Endothelial cell of umbilical vein (primary cell): ENCODE measurements at regions not wholly inside any gene's neighbourhood (a gene's known extent, or its start where the extent isn't known, plus 50 kb on each side); places are given as distances from the start of the nearest gene placed in this dataset.

ENCODE experiments used
- BruUV-seq: library from RNA; stranded (reverse); fragments of 400-500 nt; replicated peaks from 2 replicates; lab custom pipeline; 2021; lab: Mats Ljungman, UMichigan
- CTCF ChIA-PET: fragments of 300-600, 350-600 bp; sonication (Branson Sonifier 250); formaldehyde crosslinking; loops from one replicate; lab custom pipeline; 2021; ENCODE audit warnings: antibody characterized with exemption, inconsistent platforms; lab: Charles Lee
- POLR2A ChIA-PET: fragments of 300-600, 350-600 bp; sonication (Branson Sonifier 250); formaldehyde crosslinking; loops from one replicate; lab custom pipeline; 2021; ENCODE audit warnings: antibody characterized with exemption, inconsistent platforms; lab: Charles Lee
- DNase-seq: peaks from one replicate; pipeline ENCODE4 v3.0.0-alpha.2; 2011; ENCODE audit warnings: low read depth, low spot score
- FAIRE-seq: peaks from 2 replicates; lab custom pipeline; 2011; peaks lifted over from hg19 to GRCh38; lab: Jason Lieb, UNC
- H2AFZ ChIP-seq: 2 replicates; pipeline ENCODE4 v1.6.0; 2012; ENCODE audit warnings: low read depth, low read length, control low read depth, inconsistent platforms
- H3K27ac ChIP-seq: 2 replicates; pipeline ENCODE4 v1.5.1; 2011; ENCODE audit warnings: low read depth, mild to moderate bottlenecking, control low read depth, low read length, moderate library complexity; ENCODE audit not compliant: insufficient read depth
- H3K27me3 ChIP-seq, 2 experiments: 2 replicates each; pipeline versions ENCODE4 v1.6.0 to v1.6.1; 2011; ENCODE audit warnings: low read length in 2 of 2, mixed read lengths in 1 of 2; ENCODE audit not compliant: control insufficient read depth in 2 of 2, insufficient read depth in 2 of 2
- H3K36me3 ChIP-seq, 2 experiments: 2 replicates in 1 of 2; 3 replicates in 1 of 2; pipeline ENCODE4 v1.5.1; 2011; ENCODE audit warnings: low read length in 2 of 2, mild to moderate bottlenecking in 1 of 2, moderate library complexity in 1 of 2; ENCODE audit not compliant: control insufficient read depth in 2 of 2, insufficient read depth in 2 of 2; ENCODE audit errors: extremely low read depth in 1 of 2
- H3K4me1 ChIP-seq: 3 replicates; pipeline ENCODE4 v1.5.1; 2011; ENCODE audit warnings: mild to moderate bottlenecking, low read length; ENCODE audit not compliant: control insufficient read depth, insufficient read depth; ENCODE audit errors: extremely low read depth
- H3K4me2 ChIP-seq: 2 replicates; pipeline ENCODE4 v1.6.1; 2011; ENCODE audit warnings: low read length, control low read depth, mixed read lengths; ENCODE audit not compliant: insufficient read depth
- H3K4me3 ChIP-seq, 3 experiments: fragments of 200-600 bp in 1 of 3; sonication (generic), shearing (Covaris generic) in 1 of 3; replicated peaks in 1 of 3; 2 replicates each; pipeline ENCODE4 v1.5.1; 2011 to 2016; ENCODE audit warnings: control low read depth in 3 of 3, low read length in 3 of 3, mild to moderate bottlenecking in 2 of 3, inconsistent platforms in 1 of 3, low read depth in 1 of 3, moderate library complexity in 1 of 3; ENCODE audit not compliant: insufficient read depth in 1 of 3
- H3K79me2 ChIP-seq: 2 replicates; pipeline ENCODE4 v1.6.0; 2012; ENCODE audit warnings: low read length, inconsistent platforms; ENCODE audit not compliant: control insufficient read depth, insufficient read depth
- H3K9ac ChIP-seq: replicated peaks from 2 replicates; pipeline ENCODE3; 2011; ENCODE audit warnings: low read length, control low read depth; ENCODE audit not compliant: insufficient read depth; ENCODE audit errors: extremely low read depth
- H3K9me1 ChIP-seq: replicated peaks from 3 replicates; pipeline ENCODE4 v1.6.0; 2011; ENCODE audit warnings: mild to moderate bottlenecking, low read length; ENCODE audit not compliant: control insufficient read depth, insufficient read depth; ENCODE audit errors: extremely low read depth
- H3K9me3 ChIP-seq: replicated peaks from 2 replicates; pipeline ENCODE4 v1.5.1; 2012; ENCODE audit warnings: low read length, inconsistent platforms; ENCODE audit not compliant: control insufficient read depth, insufficient read depth
- H4K20me1 ChIP-seq: replicated peaks from 2 replicates; pipeline ENCODE3; 2011; ENCODE audit warnings: mild to moderate bottlenecking, low read length; ENCODE audit not compliant: control insufficient read depth, insufficient read depth; ENCODE audit errors: extremely low read depth
- EZH2 ChIP-seq: IDR thresholded peaks from 2 replicates; pipeline ENCODE4 v1.6.1; 2012; ENCODE audit warnings: borderline replicate concordance, low read depth, mild to moderate bottlenecking, moderate library complexity, low read length, inconsistent platforms; ENCODE audit not compliant: severe bottlenecking
- FOS ChIP-seq: IDR thresholded peaks from 2 replicates; pipeline ENCODE4 v1.6.1; 2011; ENCODE audit warnings: mild to moderate bottlenecking, low read length, moderate library complexity, borderline replicate concordance; ENCODE audit not compliant: insufficient read depth
- GATA2 ChIP-seq: IDR thresholded peaks from 2 replicates; pipeline ENCODE4 v1.7.0; 2011; ENCODE audit warnings: low read depth, mild to moderate bottlenecking, moderate library complexity, mixed read lengths, low read length; ENCODE audit not compliant: insufficient read length, insufficient read depth
- JUN ChIP-seq: IDR thresholded peaks from 2 replicates; pipeline ENCODE4 v1.6.1; 2011; ENCODE audit warnings: borderline replicate concordance, low read depth; ENCODE audit not compliant: insufficient read length, insufficient read depth
- MYC ChIP-seq: IDR thresholded peaks from one replicate; pipeline ENCODE4 v1.6.1; 2011; ENCODE audit warnings: mild to moderate bottlenecking, low read depth, low read length
- POLR2A ChIP-seq: IDR thresholded peaks from 2 replicates; pipeline ENCODE4 v1.6.1; 2012; ENCODE audit warnings: low read depth, mild to moderate bottlenecking, control low read depth, low read length
- POLR2AphosphoS5 ChIP-seq: IDR thresholded peaks from 2 replicates; pipeline ENCODE4 v1.6.1; 2012; ENCODE audit warnings: low read depth, mild to moderate bottlenecking, control low read depth, low read length, moderate library complexity; ENCODE audit not compliant: insufficient read depth
- dilution Hi-C: fragments of 300-500 bp; cut with MboI; formaldehyde crosslinking; loops from one replicate; pipeline ENCODE4 v1.15.0; 2019; ENCODE audit warnings: low sequenced_read_pairs; ENCODE audit not compliant: extremely low pct_ligation_motif_present
- intact Hi-C: fragments of 100-400 bp; cut with micrococcal nuclease; formaldehyde crosslinking; loops from one replicate; pipeline ENCODE4 v1.10.0; 2022
- TF ChIP-seq, protein P1 (sequence below): IDR thresholded peaks from 2 replicates; pipeline ENCODE4 v1.6.1; 2011; ENCODE audit not compliant: insufficient read depth, insufficient read length
- TF ChIP-seq, protein P2 (sequence below), 2 donors: IDR thresholded peaks; 1 replicate in 1 of 2; 2 replicates in 1 of 2; pipeline ENCODE4 v1.5.1; 2011; ENCODE audit warnings: low read length in 2 of 2, mild to moderate bottlenecking in 2 of 2, moderate library complexity in 2 of 2, control low read depth in 1 of 2, inconsistent platforms in 1 of 2, low read depth in 1 of 2; ENCODE audit not compliant: insufficient read depth in 1 of 2; ENCODE audit errors: extremely low read depth in 1 of 2

GRCh38 chr10:65500716-65501115, 1425.1 kb upstream of the LRRTM3 start:
- dilution Hi-C loops = no loop called here

More at GRCh38 chr10:65500716-65501115, 1425.1 kb upstream of the LRRTM3 start:
- Histone ChIP-seq H3K79me2 (no peaks in the 10 kb centered on the region), H3K9me3 (no peaks in the 10 kb centered on the region), H3K4me1 (no peaks in the 10 kb centered on the region), H4K20me1 (no peaks in the 10 kb centered on the region), H3K4me2 (no peak overlapping the region), H3K9me1 (no peaks in the 10 kb centered on the region), H3K27me3 (no peaks in the 10 kb centered on the region), H3K4me3 (no peak overlapping the region), H2AFZ (no peak overlapping the region), H3K27ac (no peak overlapping the region), H3K9ac (no peak overlapping the region), H3K36me3 (no peaks in the 10 kb centered on the region)
- DNase-seq (no peak), FAIRE-seq (no peak)
- intact Hi-C loops = no loop called here
- CTCF ChIA-PET = interaction anchor here (1.1 to 1.5 kb wide), 2 partner anchors 9 kb away, joined by 3 to 4 read pairs; no protein-coding TSS in a partner anchor
- TF ChIP-seq POLR2A = no peak
- TF ChIP-seq, protein P1, sequence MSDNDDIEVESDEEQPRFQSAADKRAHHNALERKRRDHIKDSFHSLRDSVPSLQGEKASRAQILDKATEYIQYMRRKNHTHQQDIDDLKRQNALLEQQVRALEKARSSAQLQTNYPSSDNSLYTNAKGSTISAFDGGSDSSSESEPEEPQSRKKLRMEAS = no peak
- no peak for TF ChIP-seq MYC
- no peak for TF ChIP-seq FOS
- TF ChIP-seq, protein P2, sequence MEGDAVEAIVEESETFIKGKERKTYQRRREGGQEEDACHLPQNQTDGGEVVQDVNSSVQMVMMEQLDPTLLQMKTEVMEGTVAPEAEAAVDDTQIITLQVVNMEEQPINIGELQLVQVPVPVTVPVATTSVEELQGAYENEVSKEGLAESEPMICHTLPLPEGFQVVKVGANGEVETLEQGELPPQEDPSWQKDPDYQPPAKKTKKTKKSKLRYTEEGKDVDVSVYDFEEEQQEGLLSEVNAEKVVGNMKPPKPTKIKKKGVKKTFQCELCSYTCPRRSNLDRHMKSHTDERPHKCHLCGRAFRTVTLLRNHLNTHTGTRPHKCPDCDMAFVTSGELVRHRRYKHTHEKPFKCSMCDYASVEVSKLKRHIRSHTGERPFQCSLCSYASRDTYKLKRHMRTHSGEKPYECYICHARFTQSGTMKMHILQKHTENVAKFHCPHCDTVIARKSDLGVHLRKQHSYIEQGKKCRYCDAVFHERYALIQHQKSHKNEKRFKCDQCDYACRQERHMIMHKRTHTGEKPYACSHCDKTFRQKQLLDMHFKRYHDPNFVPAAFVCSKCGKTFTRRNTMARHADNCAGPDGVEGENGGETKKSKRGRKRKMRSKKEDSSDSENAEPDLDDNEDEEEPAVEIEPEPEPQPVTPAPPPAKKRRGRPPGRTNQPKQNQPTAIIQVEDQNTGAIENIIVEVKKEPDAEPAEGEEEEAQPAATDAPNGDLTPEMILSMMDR (IDR thresholded peaks at IDR 0.05; ENCODE audit: extremely low read depth in 1 of 2, insufficient read depth in 1 of 2, low read depth in 1 of 2, low read length in 2 of 2) = no peak
- no peak for TF ChIP-seq POLR2AphosphoS5
- TF ChIP-seq GATA2 = no peak
- TF ChIP-seq JUN = no peak
- TF ChIP-seq EZH2 = no peak
- POLR2A ChIA-PET = no interaction called here
- BruUV-seq = no TSS peak
